Medulla oblongata (tissue), 1 donor: ENCODE measurements at regions not wholly inside any gene's neighbourhood (a gene's known extent, or its start where the extent isn't known, plus 50 kb on each side); places are given as distances from the start of the nearest gene placed in this dataset.

Experiments used
- DNase-seq: peaks from one replicate; pipeline ENCODE4 v3.0.0-alpha.2; 2015; ENCODE audit errors: extremely low spot score

- no peak for DNase-seq
These were observed 463.5 kb upstream of the CXorf51B start for GRCh38 chrX:146346102-146346501.

DNA sequence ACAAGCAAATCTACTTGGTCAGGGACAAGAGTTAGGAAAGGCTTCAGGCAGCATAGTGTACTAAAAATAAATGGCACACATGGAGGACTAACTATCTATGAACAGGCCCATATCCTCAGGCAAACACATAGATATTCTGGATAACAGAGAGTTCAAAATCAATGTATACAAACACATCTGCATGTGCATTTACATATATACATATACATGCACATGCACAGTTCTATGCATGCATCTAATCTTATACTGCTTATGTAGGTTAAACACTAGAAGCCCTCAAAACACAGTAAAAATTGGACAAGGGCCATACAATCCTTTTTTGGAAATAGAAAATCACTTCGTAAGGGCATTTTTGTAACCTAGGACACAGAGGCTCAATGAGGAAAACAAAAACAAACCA, 458.0 kb upstream of the CXorf51B start:
- no peak for DNase-seq

DNA sequence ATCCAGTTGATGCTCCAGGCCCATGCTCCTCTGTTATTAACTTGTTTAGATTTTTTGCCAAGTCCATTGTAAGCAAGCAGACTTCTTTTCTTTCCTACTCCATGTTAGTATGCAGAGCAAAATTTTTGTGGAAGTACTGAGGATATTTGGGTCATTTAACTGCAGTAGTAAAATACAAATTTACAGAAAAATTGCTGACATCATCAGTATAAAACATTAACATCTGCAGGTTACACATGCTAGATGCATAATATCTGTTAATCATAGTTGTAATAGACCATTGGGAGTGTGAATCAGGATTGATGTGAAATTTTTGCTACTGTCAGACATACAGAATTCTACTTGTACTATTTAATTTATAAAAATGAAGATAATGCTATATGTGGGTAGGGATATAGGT, 454.1 kb upstream of the CXorf51B start:
- DNase-seq = no peak

- DNase-seq = no peak
These were observed 445.7 kb upstream of the CXorf51B start for GRCh38 chrX:146363919-146364318.

DNA sequence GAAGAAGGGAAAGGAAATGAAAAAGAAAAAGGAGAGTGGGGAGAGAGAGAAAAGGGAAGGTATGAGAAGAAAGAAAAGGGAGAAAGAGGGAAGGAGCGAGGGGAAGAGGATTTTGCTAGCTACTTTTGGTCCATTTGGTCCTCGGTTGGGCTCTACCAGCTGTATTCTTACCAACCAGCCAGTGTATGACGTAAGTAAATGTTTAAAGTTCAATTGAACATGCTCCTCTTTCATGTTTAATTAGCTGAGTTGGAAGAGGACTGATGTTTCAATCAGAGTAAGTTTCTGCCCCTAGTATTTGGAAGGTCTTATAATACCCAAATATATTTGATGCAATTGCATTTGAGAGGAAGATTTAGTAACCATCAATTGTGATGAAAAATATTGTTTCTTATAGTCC, 424.0 kb upstream of the CXorf51B start:
- DNase-seq = no peak

DNA sequence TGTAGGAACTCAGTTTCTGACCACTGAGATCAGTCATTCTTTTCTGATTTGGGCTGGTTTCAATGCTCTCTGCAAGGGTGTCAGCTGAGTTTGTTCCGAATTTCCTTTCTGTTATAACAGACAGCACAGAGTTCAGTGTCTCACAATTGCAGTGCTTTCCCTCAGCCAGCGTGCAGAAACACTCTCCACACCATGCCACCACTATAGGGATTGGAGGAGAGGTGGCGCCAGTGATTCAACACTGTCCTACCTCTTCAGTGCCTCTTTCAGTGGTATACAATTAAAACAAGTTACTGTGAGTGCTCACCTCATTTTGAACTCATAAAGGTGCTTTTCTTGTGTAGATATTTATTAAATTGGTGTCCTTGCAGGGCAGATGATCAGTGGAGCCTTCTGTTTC, 413.2 kb upstream of the CXorf51B start:
- no peak for DNase-seq

DNA sequence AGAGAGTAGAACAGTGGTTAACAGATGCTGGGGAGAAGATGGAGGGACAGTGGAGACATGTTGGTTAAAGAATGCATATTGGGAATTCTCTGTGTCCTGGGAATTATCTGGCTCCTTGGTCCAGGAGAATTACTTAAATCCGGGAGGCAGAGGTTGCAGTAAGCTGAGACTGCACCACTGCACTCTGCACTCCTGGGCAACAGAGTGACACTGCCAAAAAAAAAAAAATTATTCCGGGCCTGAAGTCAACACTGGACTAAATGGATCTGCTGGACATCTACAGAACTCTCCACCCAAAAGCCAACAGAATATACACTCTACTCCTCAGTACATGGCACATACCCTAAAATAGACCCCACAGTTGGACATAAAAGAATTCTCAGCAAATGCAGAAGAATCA, 400.0 kb upstream of the CXorf51B start:
- DNase-seq = no peak

- no peak for DNase-seq
These were observed 385.1 kb upstream of the CXorf51B start for GRCh38 chrX:146424422-146424821.

DNA sequence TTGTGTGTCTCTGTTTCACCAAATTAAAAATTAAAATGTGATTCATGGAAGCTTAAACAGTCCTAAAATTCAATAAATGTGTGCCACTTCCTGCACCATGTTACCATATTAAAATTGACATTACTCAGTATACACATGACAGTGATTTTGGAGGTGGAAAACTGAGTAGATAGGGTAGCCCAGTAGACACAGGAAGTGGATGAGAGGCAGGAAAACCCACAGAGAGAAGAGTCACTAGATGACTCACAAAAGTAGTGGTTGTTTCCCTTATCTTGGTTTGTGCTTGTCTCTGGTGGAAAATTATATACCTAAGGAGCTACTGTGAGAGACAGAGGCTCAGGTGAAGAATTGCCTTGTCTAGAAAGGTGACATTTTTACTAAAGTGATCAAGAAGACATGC, 375.8 kb upstream of the CXorf51B start:
- DNase-seq = no peak

- DNase-seq = peak; percentile 2
These were observed 374.1 kb upstream of the CXorf51B start for GRCh38 chrX:146435472-146435871.

- no peak for DNase-seq
These were observed 360.8 kb upstream of the CXorf51B start for GRCh38 chrX:146448791-146449190.

GRCh38 chrX:146449243-146449642, 360.3 kb upstream of the CXorf51B start:
- DNase-seq = no peak

DNA sequence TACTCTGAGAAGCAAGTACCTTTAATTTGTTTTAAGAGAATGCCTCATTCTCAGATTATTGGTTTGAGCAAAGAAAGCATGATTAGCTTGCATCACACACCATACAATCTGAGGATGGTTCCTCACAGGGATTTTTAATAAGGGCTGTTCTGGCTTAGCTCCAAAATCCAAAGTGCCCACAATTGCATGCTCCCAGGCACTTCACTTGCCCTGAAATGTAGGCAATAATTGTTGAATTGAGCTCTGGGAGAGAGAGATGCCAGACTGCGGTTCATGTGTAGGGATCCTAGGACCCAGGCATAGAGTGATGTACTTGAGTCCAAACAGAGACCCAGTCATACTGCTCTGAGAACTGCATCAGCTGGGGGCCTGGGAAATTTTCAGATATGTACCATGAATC, 358.4 kb upstream of the CXorf51B start:
- no peak for DNase-seq

- no peak for DNase-seq
These were observed 355.2 kb upstream of the CXorf51B start for GRCh38 chrX:146454363-146454762.

GRCh38 chrX:146456058-146456457, 353.5 kb upstream of the CXorf51B start:
- DNase-seq = no peak

DNA sequence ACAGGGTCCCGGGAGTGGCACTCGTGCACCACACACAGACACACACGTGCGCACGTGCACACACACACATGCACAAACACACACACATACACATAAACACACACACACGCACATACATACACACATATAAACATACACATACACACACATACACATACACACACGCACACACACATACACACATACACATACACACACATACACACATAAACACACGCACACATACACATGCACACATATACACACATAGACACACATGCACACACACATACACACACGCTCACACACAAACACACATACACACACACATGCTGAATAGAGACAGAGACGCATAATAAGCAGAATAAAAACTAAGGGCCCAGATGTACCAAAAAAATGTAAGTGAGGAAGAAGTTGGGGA, 332.2 kb upstream of the CXorf51B start:
- no peak for DNase-seq

DNA sequence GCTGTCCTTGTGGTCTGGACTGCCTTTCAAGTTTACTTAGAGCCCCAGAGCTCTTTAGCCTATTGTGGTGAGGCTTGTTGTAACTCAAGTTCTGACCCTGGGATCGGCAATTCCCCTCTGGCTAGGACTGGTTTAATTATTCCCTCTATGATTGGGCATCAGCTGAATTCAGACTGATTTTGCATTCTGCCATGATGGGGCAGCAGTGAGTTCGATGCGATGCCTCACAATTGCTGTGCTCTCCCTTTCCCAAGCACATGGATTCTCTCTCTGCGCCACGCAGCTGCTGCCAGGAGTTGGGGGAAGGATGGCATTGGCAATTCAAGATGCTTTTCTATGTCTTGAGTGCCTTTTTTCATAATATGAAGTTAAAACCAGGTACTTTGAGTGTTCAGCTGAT, 327.8 kb upstream of the CXorf51B start:
- no peak for DNase-seq
